ENCODE measurements at regions not wholly inside any gene's neighbourhood (a gene's known extent, or its start where the extent isn't known, plus 50 kb on each side); places are given as distances from the start of the nearest gene placed in this dataset.

DNA sequence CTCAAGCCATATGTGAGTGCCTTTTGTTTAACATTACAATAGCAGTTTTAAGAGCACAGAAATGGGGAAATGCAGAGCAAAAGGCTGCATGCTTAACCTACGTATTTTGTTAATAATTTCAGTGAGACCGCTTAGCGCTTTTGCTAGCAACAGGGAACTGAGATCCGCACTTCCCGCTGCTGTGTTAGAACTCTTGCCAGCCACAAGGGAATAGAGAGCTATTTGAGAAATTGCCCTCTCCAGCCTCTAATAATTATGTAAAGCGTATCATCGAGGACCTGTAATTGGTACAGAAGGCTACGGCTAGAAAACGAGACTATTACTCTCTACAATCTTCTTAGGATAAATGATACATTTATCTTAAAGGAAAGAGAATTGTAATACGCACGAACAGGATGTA is 205.2 kb upstream of the GRIP1 start (continued):
- no peak for TF ChIP-seq ZNF114 (CRISPR knock-in tag; IDR thresholded peaks at IDR 0.05)
- no peak for TF ChIP-seq JUNB (IDR thresholded peaks at IDR 0.05; ENCODE audit: unreplicated experiment)
- TF ChIP-seq, protein P1, sequence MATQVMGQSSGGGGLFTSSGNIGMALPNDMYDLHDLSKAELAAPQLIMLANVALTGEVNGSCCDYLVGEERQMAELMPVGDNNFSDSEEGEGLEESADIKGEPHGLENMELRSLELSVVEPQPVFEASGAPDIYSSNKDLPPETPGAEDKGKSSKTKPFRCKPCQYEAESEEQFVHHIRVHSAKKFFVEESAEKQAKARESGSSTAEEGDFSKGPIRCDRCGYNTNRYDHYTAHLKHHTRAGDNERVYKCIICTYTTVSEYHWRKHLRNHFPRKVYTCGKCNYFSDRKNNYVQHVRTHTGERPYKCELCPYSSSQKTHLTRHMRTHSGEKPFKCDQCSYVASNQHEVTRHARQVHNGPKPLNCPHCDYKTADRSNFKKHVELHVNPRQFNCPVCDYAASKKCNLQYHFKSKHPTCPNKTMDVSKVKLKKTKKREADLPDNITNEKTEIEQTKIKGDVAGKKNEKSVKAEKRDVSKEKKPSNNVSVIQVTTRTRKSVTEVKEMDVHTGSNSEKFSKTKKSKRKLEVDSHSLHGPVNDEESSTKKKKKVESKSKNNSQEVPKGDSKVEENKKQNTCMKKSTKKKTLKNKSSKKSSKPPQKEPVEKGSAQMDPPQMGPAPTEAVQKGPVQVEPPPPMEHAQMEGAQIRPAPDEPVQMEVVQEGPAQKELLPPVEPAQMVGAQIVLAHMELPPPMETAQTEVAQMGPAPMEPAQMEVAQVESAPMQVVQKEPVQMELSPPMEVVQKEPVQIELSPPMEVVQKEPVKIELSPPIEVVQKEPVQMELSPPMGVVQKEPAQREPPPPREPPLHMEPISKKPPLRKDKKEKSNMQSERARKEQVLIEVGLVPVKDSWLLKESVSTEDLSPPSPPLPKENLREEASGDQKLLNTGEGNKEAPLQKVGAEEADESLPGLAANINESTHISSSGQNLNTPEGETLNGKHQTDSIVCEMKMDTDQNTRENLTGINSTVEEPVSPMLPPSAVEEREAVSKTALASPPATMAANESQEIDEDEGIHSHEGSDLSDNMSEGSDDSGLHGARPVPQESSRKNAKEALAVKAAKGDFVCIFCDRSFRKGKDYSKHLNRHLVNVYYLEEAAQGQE (IDR thresholded peaks at IDR 0.05; ENCODE audit: unreplicated experiment): no peak
- TF ChIP-seq, protein P2, sequence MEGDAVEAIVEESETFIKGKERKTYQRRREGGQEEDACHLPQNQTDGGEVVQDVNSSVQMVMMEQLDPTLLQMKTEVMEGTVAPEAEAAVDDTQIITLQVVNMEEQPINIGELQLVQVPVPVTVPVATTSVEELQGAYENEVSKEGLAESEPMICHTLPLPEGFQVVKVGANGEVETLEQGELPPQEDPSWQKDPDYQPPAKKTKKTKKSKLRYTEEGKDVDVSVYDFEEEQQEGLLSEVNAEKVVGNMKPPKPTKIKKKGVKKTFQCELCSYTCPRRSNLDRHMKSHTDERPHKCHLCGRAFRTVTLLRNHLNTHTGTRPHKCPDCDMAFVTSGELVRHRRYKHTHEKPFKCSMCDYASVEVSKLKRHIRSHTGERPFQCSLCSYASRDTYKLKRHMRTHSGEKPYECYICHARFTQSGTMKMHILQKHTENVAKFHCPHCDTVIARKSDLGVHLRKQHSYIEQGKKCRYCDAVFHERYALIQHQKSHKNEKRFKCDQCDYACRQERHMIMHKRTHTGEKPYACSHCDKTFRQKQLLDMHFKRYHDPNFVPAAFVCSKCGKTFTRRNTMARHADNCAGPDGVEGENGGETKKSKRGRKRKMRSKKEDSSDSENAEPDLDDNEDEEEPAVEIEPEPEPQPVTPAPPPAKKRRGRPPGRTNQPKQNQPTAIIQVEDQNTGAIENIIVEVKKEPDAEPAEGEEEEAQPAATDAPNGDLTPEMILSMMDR (conservative IDR thresholded peaks at IDR 0.05; ENCODE audit: low read depth in 2 of 2): no peak
- TF ChIP-seq NANOG (IDR thresholded peaks at IDR 0.05; ENCODE audit: borderline replicate concordance): no peak
- no peak for TF ChIP-seq STAT1 (IDR thresholded peaks at IDR 0.05; ENCODE audit: unreplicated experiment)
- TF ChIP-seq EZH2 (IDR thresholded peaks at IDR 0.05; ENCODE audit: low read depth, unreplicated experiment): no peak

DNA sequence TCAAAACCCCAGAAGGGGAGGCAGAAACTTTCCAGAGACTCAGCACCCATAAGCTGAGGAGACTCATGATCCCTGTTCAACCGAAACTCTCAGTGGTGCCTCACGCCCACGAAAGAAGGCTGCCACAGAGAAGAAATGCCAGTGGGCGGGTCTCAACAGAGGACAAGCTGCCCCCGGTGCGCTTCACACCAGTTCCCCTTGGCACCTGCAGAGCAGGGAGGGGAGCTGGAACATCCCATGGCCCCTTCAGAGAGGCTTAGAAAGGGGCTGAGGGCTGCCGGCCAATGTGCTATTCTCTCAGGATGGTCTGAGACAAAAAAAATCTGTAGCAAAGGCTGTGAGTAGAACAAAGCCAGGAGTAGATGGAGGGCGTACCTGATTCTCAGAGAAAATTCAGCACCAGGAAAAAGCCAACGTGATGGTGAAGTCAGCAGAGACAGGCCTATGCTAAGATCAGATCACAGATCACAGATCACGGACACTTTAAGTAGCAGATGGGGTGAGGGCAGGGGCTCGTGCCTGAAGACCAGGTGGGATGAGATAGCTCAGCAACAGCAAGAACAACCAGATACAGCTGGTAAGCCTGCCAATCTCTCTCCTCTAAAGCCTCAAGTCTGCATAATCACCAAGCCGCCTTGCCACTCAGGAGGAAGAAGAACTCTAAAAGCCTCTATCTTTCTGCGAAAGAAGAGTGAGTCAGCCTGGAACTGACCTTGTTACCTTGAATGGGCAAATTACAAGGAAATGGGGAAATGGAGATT is 206.4 kb upstream of the GRIP1 start:
- Mint-ChIP-seq H3K4me1 (peaks cover 25% of the 10 kb centered on the region), H3K27me3 (ENCODE audit: insufficient read depth, low read depth, poor library complexity) (peaks cover 4% of the 10 kb centered on the region), H3K9me3 (no peaks in the 10 kb centered on the region), H3K4me3 (no peak overlapping the region), H3K27ac (peak overlapping the region; percentile 42), H3K36me3 (ENCODE audit: low read depth) (no peaks in the 10 kb centered on the region)
- peak; percentile 27 for DNase-seq (ENCODE audit: low spot score)
- H3F3A ChIP-seq (replicated peaks; ENCODE audit: low read depth): no peaks in the 10 kb centered on the region
- no peak overlapping the region for H3K4me2 ChIP-seq
- peak; percentile 64 for ATAC-seq
- H3K27me3 ChIP-seq (ENCODE audit: insufficient read depth): no peaks in the 10 kb centered on the region
- no peaks in the 10 kb centered on the region for H4K20me1 ChIP-seq (replicated peaks; ENCODE audit: insufficient read depth)
- H3K4me3 ChIP-seq: no peak overlapping the region
- H3K27ac ChIP-seq (ENCODE audit: low read depth): no peak overlapping the region
- peaks cover 19% of the 10 kb centered on the region for H3K4me1 ChIP-seq (ENCODE audit: insufficient read depth)
- no peaks in the 10 kb centered on the region for H3K9me2 ChIP-seq (ENCODE audit: insufficient read depth)
- H2AFZ ChIP-seq: no peak overlapping the region
- no peaks in the 10 kb centered on the region for H3K36me3 ChIP-seq (ENCODE audit: insufficient read depth)
- H3K79me2 ChIP-seq (replicated peaks; ENCODE audit: insufficient read depth): no peaks in the 10 kb centered on the region
- TF ChIP-seq, protein P3, sequence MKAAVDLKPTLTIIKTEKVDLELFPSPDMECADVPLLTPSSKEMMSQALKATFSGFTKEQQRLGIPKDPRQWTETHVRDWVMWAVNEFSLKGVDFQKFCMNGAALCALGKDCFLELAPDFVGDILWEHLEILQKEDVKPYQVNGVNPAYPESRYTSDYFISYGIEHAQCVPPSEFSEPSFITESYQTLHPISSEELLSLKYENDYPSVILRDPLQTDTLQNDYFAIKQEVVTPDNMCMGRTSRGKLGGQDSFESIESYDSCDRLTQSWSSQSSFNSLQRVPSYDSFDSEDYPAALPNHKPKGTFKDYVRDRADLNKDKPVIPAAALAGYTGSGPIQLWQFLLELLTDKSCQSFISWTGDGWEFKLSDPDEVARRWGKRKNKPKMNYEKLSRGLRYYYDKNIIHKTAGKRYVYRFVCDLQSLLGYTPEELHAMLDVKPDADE (IDR thresholded peaks at IDR 0.05): no peak
- TF ChIP-seq POLR2AphosphoS5 (IDR thresholded peaks at IDR 0.05; ENCODE audit: low read depth) (no peak), EZH2phosphoT487 (IDR thresholded peaks at IDR 0.05; ENCODE audit: unreplicated experiment) (no peak), ZNF114 (CRISPR knock-in tag; IDR thresholded peaks at IDR 0.05) (no peak), STAT1 (IDR thresholded peaks at IDR 0.05; ENCODE audit: unreplicated experiment) (no peak), JUNB (IDR thresholded peaks at IDR 0.05; ENCODE audit: unreplicated experiment) (no peak), ZNF331 (CRISPR knock-in tag; IDR thresholded peaks at IDR 0.05; ENCODE audit: low read depth) (no peak)
- TF ChIP-seq, protein P4, sequence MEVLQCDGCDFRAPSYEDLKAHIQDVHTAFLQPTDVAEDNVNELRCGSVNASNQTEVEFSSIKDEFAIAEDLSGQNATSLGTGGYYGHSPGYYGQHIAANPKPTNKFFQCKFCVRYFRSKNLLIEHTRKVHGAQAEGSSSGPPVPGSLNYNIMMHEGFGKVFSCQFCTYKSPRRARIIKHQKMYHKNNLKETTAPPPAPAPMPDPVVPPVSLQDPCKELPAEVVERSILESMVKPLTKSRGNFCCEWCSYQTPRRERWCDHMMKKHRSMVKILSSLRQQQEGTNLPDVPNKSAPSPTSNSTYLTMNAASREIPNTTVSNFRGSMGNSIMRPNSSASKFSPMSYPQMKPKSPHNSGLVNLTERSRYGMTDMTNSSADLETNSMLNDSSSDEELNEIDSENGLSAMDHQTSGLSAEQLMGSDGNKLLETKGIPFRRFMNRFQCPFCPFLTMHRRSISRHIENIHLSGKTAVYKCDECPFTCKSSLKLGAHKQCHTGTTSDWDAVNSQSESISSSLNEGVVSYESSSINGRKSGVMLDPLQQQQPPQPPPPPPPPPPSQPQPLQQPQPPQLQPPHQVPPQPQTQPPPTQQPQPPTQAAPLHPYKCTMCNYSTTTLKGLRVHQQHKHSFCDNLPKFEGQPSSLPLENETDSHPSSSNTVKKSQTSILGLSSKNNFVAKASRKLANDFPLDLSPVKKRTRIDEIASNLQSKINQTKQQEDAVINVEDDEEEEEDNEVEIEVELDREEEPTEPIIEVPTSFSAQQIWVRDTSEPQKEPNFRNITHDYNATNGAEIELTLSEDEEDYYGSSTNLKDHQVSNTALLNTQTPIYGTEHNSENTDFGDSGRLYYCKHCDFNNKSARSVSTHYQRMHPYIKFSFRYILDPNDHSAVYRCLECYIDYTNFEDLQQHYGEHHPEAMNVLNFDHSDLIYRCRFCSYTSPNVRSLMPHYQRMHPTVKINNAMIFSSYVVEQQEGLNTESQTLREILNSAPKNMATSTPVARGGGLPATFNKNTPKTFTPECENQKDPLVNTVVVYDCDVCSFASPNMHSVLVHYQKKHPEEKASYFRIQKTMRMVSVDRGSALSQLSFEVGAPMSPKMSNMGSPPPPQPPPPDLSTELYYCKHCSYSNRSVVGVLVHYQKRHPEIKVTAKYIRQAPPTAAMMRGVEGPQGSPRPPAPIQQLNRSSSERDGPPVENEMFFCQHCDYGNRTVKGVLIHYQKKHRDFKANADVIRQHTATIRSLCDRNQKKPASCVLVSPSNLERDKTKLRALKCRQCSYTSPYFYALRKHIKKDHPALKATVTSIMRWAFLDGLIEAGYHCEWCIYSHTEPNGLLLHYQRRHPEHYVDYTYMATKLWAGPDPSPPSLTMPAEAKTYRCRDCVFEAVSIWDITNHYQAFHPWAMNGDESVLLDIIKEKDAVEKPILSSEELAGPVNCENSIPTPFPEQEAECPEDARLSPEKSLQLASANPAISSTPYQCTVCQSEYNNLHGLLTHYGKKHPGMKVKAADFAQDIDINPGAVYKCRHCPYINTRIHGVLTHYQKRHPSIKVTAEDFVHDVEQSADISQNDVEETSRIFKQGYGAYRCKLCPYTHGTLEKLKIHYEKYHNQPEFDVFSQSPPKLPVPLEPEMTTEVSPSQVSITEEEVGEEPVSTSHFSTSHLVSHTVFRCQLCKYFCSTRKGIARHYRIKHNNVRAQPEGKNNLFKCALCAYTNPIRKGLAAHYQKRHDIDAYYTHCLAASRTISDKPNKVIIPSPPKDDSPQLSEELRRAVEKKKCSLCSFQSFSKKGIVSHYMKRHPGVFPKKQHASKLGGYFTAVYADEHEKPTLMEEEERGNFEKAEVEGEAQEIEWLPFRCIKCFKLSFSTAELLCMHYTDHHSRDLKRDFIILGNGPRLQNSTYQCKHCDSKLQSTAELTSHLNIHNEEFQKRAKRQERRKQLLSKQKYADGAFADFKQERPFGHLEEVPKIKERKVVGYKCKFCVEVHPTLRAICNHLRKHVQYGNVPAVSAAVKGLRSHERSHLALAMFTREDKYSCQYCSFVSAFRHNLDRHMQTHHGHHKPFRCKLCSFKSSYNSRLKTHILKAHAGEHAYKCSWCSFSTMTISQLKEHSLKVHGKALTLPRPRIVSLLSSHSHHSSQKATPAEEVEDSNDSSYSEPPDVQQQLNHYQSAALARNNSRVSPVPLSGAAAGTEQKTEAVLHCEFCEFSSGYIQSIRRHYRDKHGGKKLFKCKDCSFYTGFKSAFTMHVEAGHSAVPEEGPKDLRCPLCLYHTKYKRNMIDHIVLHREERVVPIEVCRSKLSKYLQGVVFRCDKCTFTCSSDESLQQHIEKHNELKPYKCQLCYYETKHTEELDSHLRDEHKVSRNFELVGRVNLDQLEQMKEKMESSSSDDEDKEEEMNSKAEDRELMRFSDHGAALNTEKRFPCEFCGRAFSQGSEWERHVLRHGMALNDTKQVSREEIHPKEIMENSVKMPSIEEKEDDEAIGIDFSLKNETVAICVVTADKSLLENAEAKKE (CRISPR knock-in tag; IDR thresholded peaks at IDR 0.05): no peak
